ENCODE measurements at regions not wholly inside any gene's neighbourhood (a gene's known extent, or its start where the extent isn't known, plus 50 kb on each side); places are given as distances from the start of the nearest gene placed in this dataset.

- no peak overlapping the region for H3K23ac ChIP-seq (ENCODE audit: low read depth, low read length)
- H3K14ac ChIP-seq (replicated peaks; ENCODE audit: low read depth, low read length), result no peak overlapping the region
- no peak overlapping the region for H3K4me3 ChIP-seq (ENCODE audit: insufficient read depth, low read depth, low read length)
- ATAC-seq (ENCODE audit: low read depth), result no peak
- H3K56ac ChIP-seq (ENCODE audit: extremely low read depth, insufficient read depth, low read length), result no peak overlapping the region
- DNase-seq, result no peak
- no peak overlapping the region for H2BK20ac ChIP-seq (ENCODE audit: low read depth, low read length)
- intact Hi-C loops (cut with micrococcal nuclease) (no loop called here), dilution Hi-C loops (cut with HindIII; ENCODE audit: low sequenced_read_pairs, unreplicated experiment) (no loop called here), in situ Hi-C loops (cut with MboI; ENCODE audit: low sequenced_read_pairs) (no loop called here)
- no peak overlapping the region for H4K91ac ChIP-seq (ENCODE audit: insufficient read depth, low read depth, low read length)
- TF ChIP-seq FOS (IDR thresholded peaks at IDR 0.05; ENCODE audit: low read depth, low read length) (no peak), RCOR1 (IDR thresholded peaks at IDR 0.05; ENCODE audit: insufficient replicate concordance, low read length) (no peak), CHD1 (IDR thresholded peaks at IDR 0.05; ENCODE audit: low read depth, low read length) (no peak), POLR2A (IDR thresholded peaks at IDR 0.05; ENCODE audit: low read depth, low read length) (no peak), USF2 (IDR thresholded peaks at IDR 0.05; ENCODE audit: low read depth, low read length) (no peak), CEBPB (IDR thresholded peaks at IDR 0.05; ENCODE audit: low read depth, low read length) (no peak), MAFK (IDR thresholded peaks at IDR 0.05; ENCODE audit: low read depth, low read length) (no peak), MXI1 (IDR thresholded peaks at IDR 0.05; ENCODE audit: borderline replicate concordance, low read depth, low read length) (no peak), ELK1 (IDR thresholded peaks at IDR 0.05; ENCODE audit: borderline replicate concordance, low read depth, low read length) (no peak), RAD21 (IDR thresholded peaks at IDR 0.05; ENCODE audit: low read length) (no peak), SMC3 (IDR thresholded peaks at IDR 0.05; ENCODE audit: low read depth, low read length) (no peak), CTCF (conservative IDR thresholded peaks at IDR 0.05; ENCODE audit: low read depth, low read length) (no peak), RFX5 (IDR thresholded peaks at IDR 0.05; ENCODE audit: low read depth, low read length) (no peak), NFE2L2 (IDR thresholded peaks at IDR 0.05; ENCODE audit: low read depth, low read length) (no peak), MAZ (IDR thresholded peaks at IDR 0.05; ENCODE audit: borderline replicate concordance, low read depth, low read length) (no peak), BHLHE40 (IDR thresholded peaks at IDR 0.05; ENCODE audit: low read depth, low read length) (no peak)
- H3K27me3 ChIP-seq (ENCODE audit: control insufficient read depth, insufficient read depth, low read length), result no peaks in the 10 kb centered on the region
- CTCF ChIA-PET, result no interaction called here
- no peak overlapping the region for H2BK5ac ChIP-seq (ENCODE audit: low read depth, low read length, poor library complexity, severe bottlenecking)
- H2AFZ ChIP-seq (replicated peaks; ENCODE audit: low read length, poor library complexity), result no peak overlapping the region
- no peak overlapping the region for H4K8ac ChIP-seq (ENCODE audit: low read depth in 2 of 2, low read length in 2 of 2)
- H3K9me3 ChIP-seq (ENCODE audit: control insufficient read depth, insufficient read depth, low read length), result peaks cover 2% of the 10 kb centered on the region
- no peaks in the 10 kb centered on the region for H3K79me1 ChIP-seq (ENCODE audit: low read depth in 1 of 2, low read length in 2 of 2)
- H4K5ac ChIP-seq (ENCODE audit: low read depth, low read length), result no peak overlapping the region
- no peak overlapping the region for H2AK9ac ChIP-seq (replicated peaks; ENCODE audit: low read depth, low read length, poor library complexity)
- H2AK5ac ChIP-seq (ENCODE audit: low read depth, low read length), result no peak overlapping the region
- POLR2A ChIA-PET (ENCODE audit: unreplicated experiment), result no interaction called here
- H4K20me1 ChIP-seq (ENCODE audit: insufficient read depth, low read length), result no peaks in the 10 kb centered on the region
- no peaks in the 10 kb centered on the region for H3K9me1 ChIP-seq (ENCODE audit: insufficient read depth, low read length)
- H3K36me3 ChIP-seq (ENCODE audit: control insufficient read depth, insufficient read depth, low read length), result no peaks in the 10 kb centered on the region
- no peak overlapping the region for H3K27ac ChIP-seq (ENCODE audit: insufficient read depth, low read length)
- H3K9ac ChIP-seq (ENCODE audit: low read depth, low read length), result no peak overlapping the region
- H3K18ac ChIP-seq (ENCODE audit: low read depth, low read length), result no peak overlapping the region
- BruUV-seq (replicated peaks), result no TSS peak
- H2BK15ac ChIP-seq (ENCODE audit: low read depth, low read length), result no peak overlapping the region
- H3K4me1 ChIP-seq (ENCODE audit: control insufficient read depth, insufficient read depth, low read length), result no peaks in the 10 kb centered on the region
- H3K4me2 ChIP-seq (ENCODE audit: low read depth, low read length), result no peak overlapping the region
- no peak overlapping the region for H3K4ac ChIP-seq (ENCODE audit: low read depth, low read length)
- no peak overlapping the region for H2BK120ac ChIP-seq (ENCODE audit: low read depth, low read length)
Observed at GRCh38 chr7:18250133-18250532, 222.5 kb upstream of the PRPS1L1 start.

All from IMR-90 (cell line).